Mucosa of descending colon (tissue), 3 donors: ENCODE measurements at regions not wholly inside any gene's neighbourhood (a gene's known extent, or its start where the extent isn't known, plus 50 kb on each side); places are given as distances from the start of the nearest gene placed in this dataset.

Experiments
- ATAC-seq: fragments of 200-7000 bp; cut with Tn5 transposase; one replicate; pipeline ENCODE4 v1.9.1; 2020; ENCODE audit warnings: mild to moderate bottlenecking, moderate library complexity
- DNase-seq, 3 donors: peaks; one replicate each; pipeline ENCODE4 v3.0.0-alpha.2; 2020
- H3K36me3 ChIP-seq: fragments of 200-600 bp; one replicate; pipeline ENCODE4 v1.8.0; 2021; ENCODE audit warnings: low read depth, mild to moderate bottlenecking
- H3K4me1 ChIP-seq: fragments of 200-600 bp; one replicate; pipeline ENCODE4 v1.8.0; 2021; ENCODE audit warnings: low read depth, mild to moderate bottlenecking
- H3K4me3 ChIP-seq: fragments of 200-600 bp; one replicate; pipeline ENCODE4 v1.8.0; 2021; ENCODE audit warnings: mild to moderate bottlenecking
- H3K9me3 ChIP-seq: fragments of 200-600 bp; one replicate; pipeline ENCODE4 v1.8.0; 2021; ENCODE audit warnings: mild to moderate bottlenecking
- intact Hi-C, 2 donors: fragments of 100-400 bp; cut with DNase I in 1 of 2; cut with micrococcal nuclease in 1 of 2; formaldehyde crosslinking; loops; one replicate each; pipeline versions ENCODE4 v1.11.0 to v1.11.1; 2022; cut with DNase I, micrococcal nuclease
- TF ChIP-seq, protein P1 (sequence below): fragments of 200-600 bp; IDR thresholded peaks from one replicate; pipeline ENCODE4 v1.8.0; 2022; ENCODE audit warnings: antibody characterized with exemption, mild to moderate bottlenecking
- donor health status: DM: no; HTN: no; CAD: no; lungs with moderate emphysema.
- donor health status: DM: no; HTN: no; CAD: no.
- donor health status: DM: no; HTN: yes; CAD: no.

DNA sequence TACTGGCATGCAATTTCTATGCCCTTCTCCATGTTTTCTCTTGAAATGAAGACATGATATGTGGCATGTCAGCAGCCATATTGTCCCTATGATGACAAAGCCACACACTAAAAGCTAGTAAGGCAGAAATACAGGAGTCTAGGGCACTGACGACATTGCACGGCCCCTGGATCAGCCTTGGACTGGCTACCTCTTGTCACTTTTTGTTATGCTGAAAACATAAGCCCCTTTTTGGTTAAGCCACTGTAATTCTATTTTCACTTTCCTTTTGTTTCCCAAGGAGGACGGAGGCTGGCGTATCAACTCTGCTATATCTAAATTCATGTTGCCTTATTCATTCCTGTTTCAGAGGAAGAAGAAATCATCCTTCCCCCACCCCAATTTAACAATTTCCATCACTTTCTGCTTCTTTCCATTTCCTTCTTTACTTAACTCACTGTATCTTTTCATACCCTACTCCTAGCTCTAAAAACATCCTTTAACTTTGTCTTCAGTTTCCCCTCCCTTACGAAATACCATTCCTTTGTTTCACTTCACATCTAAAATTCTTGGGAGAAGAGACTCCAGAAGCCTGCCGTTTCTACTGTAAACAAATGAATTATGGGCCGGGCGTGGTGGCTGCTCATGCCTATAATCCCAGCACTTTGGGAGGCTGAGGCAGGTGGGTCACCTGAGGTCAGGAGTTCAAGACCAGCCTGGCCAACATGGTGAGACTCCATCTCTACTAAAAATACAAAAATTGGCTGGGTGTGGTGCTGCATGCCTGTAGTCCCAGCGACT lies 364.1 kb downstream of the PCNX1 start:
- no peaks in the 10 kb centered on the region for H3K36me3 ChIP-seq
- ATAC-seq (no peak), DNase-seq (no peak)
- H3K4me3 ChIP-seq: no peak overlapping the region
- intact Hi-C loops: no loop called here
- peaks cover 4% of the 10 kb centered on the region for H3K4me1 ChIP-seq
- TF ChIP-seq, protein P1, sequence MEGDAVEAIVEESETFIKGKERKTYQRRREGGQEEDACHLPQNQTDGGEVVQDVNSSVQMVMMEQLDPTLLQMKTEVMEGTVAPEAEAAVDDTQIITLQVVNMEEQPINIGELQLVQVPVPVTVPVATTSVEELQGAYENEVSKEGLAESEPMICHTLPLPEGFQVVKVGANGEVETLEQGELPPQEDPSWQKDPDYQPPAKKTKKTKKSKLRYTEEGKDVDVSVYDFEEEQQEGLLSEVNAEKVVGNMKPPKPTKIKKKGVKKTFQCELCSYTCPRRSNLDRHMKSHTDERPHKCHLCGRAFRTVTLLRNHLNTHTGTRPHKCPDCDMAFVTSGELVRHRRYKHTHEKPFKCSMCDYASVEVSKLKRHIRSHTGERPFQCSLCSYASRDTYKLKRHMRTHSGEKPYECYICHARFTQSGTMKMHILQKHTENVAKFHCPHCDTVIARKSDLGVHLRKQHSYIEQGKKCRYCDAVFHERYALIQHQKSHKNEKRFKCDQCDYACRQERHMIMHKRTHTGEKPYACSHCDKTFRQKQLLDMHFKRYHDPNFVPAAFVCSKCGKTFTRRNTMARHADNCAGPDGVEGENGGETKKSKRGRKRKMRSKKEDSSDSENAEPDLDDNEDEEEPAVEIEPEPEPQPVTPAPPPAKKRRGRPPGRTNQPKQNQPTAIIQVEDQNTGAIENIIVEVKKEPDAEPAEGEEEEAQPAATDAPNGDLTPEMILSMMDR: no peak
- peaks cover 5% of the 10 kb centered on the region for H3K9me3 ChIP-seq

DNA sequence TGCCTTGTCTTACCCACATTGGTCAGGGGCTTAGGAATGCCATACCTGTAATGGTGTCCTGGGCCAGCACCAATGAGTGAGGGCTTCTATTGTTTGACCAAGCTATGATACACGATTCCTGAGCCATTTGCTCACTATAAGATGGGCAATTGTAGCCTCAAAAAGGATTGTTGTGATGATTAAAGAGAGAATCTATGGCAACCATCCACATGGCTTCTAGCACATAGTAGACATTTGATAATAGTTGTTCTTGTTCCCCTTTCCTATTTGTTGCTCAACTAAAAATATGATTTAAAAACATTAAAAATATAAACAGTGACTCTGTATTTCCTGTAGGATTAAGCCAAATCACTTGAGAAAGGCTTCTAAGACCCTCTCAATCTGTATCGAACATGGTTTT lies 366.1 kb downstream of the PCNX1 start:
- TF ChIP-seq, protein P1: no peak
- H3K4me3 ChIP-seq: no peak overlapping the region
- H3K9me3 ChIP-seq: peaks cover 5% of the 10 kb centered on the region
- H3K4me1 ChIP-seq: no peaks in the 10 kb centered on the region
- no peak for DNase-seq
- H3K36me3 ChIP-seq: no peaks in the 10 kb centered on the region
- intact Hi-C loops: no loop called here
- no peak for ATAC-seq

DNA sequence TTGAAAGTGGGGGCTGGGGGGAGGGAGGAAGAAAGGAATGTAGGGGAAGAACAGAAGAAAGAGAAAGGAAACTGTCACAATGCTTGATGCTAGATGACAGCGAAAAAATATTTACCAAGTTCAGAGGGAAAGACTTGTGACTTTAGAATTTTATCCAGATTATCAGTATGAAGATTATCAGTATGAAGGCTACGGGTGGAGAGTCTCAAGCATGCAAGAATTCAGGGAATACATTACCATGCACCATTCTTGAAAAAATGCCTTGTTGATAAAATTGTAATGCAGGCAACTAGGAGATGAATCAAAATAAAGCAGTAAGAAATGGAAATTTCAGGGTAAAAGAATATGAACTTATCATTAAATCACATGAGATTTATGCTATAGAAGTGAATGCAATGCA lies 376.8 kb downstream of the PCNX1 start:
- no peaks in the 10 kb centered on the region for H3K36me3 ChIP-seq
- intact Hi-C loops: no loop called here
- DNase-seq (no peak), ATAC-seq (no peak)
- no peaks in the 10 kb centered on the region for H3K9me3 ChIP-seq
- no peaks in the 10 kb centered on the region for H3K4me1 ChIP-seq
- TF ChIP-seq, protein P1: no peak
- no peak overlapping the region for H3K4me3 ChIP-seq

DNA sequence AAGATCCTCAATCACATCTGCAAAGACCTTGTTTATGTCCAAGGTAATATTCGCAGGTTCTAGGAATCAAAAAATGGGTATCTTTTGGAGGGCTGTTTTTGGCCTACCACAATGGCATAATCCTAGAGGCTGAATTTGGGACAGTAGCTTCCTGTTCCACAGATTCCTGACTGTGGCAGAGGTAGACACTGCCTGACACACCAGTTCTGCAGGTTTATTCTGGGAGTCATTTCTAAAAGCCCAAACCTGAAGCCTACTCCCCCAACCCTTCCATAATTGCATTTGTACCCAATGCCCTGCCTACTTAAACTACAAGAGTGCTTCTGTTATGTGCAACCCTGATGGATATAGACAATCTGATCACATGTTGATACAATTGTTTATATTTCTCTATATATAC lies 378.9 kb downstream of the PCNX1 start:
- no peak for DNase-seq

DNA sequence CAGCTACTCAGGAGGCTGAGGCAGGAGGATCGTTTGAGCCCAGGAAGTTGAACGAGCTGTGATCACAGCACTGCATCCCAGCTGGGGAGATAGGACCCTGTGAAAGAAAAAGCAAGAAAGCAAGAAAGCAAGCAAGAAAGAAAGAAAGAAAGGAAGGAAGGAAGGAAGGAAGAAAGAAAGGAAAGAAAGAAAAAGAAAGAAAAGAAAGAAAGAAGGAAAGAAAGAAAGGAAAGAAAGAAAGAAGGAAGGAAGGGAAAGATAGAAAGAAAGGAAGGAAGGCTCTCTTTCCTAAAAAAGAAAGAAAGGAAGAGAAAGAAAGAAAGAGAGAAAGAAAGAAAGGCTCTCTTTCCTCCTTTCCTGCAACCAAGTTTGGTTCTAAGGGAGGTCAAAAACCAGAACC lies 380.3 kb downstream of the PCNX1 start:
- ATAC-seq: no peak
- Histone ChIP-seq H3K36me3 (no peaks in the 10 kb centered on the region), H3K4me1 (peaks cover 9% of the 10 kb centered on the region), H3K4me3 (no peak overlapping the region), H3K9me3 (no peaks in the 10 kb centered on the region)
- intact Hi-C loops: no loop called here
- TF ChIP-seq, protein P1: no peak
- no peak for DNase-seq

More for the DNA sequence above, 378.9 kb downstream of the PCNX1 start:
- ATAC-seq: no peak
- Histone ChIP-seq H3K9me3 (no peaks in the 10 kb centered on the region), H3K36me3 (no peaks in the 10 kb centered on the region), H3K4me3 (no peak overlapping the region), H3K4me1 (peaks cover 9% of the 10 kb centered on the region)
- intact Hi-C loops: no loop called here
- TF ChIP-seq, protein P1: no peak

DNA sequence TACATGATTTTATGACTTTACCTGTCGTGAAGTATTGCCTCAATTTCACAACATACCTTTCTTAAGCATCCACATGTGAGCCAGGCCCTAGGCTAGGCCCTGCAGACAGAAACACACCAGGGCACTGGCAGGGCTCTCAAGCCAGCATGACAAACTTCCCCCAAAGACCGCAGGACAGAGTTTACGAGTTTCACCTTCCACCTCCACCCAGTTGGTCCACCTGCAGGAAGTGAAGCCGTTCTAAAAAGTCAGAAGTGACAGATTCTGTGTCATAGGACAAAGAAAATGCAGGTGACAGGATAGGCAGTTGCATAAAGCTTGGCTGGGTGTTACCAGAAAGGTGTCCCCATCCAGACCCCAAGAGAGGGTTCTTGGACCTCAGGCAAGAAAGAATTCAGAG lies 382.3 kb downstream of the PCNX1 start:
- Histone ChIP-seq H3K36me3 (no peaks in the 10 kb centered on the region), H3K4me1 (peaks cover 9% of the 10 kb centered on the region), H3K9me3 (no peaks in the 10 kb centered on the region), H3K4me3 (no peak overlapping the region)
- DNase-seq (peak; percentile 34 to 56 (median 35)), ATAC-seq (peak; percentile 93)
- intact Hi-C loops: no loop called here
- TF ChIP-seq, protein P1: no peak
